ENCODE measurements at regions not wholly inside any gene's neighbourhood (a gene's known extent, or its start where the extent isn't known, plus 50 kb on each side); places are given as distances from the start of the nearest gene placed in this dataset.

GRCh38 chr15:95086531-95087252 lies 855.3 kb downstream of the MCTP2 start:
- Histone ChIP-seq H3K36me3 (ENCODE audit: control insufficient read depth, low read length) (no peaks in the 10 kb centered on the region), H3K9me3 (ENCODE audit: control insufficient read depth, insufficient read depth, low read length) (no peaks in the 10 kb centered on the region), H3K4me2 (ENCODE audit: low read length) (no peak overlapping the region), H3K4me3 (ENCODE audit: low read length) (no peak overlapping the region), H3K27ac (ENCODE audit: low read depth, low read length) (no peak overlapping the region), H3K9me2 (replicated peaks; ENCODE audit: control insufficient read depth, low read length) (no peaks in the 10 kb centered on the region), H3K79me2 (ENCODE audit: control insufficient read depth, low read length) (no peaks in the 10 kb centered on the region), H4K20me1 (ENCODE audit: control insufficient read depth, insufficient read depth, low read depth, low read length) (no peaks in the 10 kb centered on the region), H3K4me1 (ENCODE audit: control insufficient read depth, low read length) (no peaks in the 10 kb centered on the region), H3F3A (ENCODE audit: control insufficient read depth, insufficient read depth) (no peaks in the 10 kb centered on the region), H3K27me3 (ENCODE audit: control insufficient read depth, low read length) (no peaks in the 10 kb centered on the region)
- TF ChIP-seq EZH2phosphoT487 (IDR thresholded peaks at IDR 0.05; ENCODE audit: borderline replicate concordance, low read length) (no peak), CTCF (IDR thresholded peaks at IDR 0.05; ENCODE audit: low read depth, low read length, poor library complexity, severe bottlenecking) (no peak)

- Histone ChIP-seq H4K20me1 (ENCODE audit: control insufficient read depth, insufficient read depth, low read depth, low read length) (no peaks in the 10 kb centered on the region), H3K4me1 (ENCODE audit: control insufficient read depth, low read length) (no peaks in the 10 kb centered on the region), H3K36me3 (ENCODE audit: control insufficient read depth, low read length) (no peaks in the 10 kb centered on the region), H3K27ac (ENCODE audit: low read depth, low read length) (no peak overlapping the region), H3K9me3 (ENCODE audit: control insufficient read depth, insufficient read depth, low read length) (no peaks in the 10 kb centered on the region), H3K27me3 (ENCODE audit: control insufficient read depth, low read length) (no peaks in the 10 kb centered on the region), H3K4me3 (ENCODE audit: low read length) (no peak overlapping the region), H3K4me2 (ENCODE audit: low read length) (no peak overlapping the region), H3K9me2 (replicated peaks; ENCODE audit: control insufficient read depth, low read length) (no peaks in the 10 kb centered on the region), H3F3A (ENCODE audit: control insufficient read depth, insufficient read depth) (no peaks in the 10 kb centered on the region), H3K79me2 (ENCODE audit: control insufficient read depth, low read length) (no peaks in the 10 kb centered on the region)
- TF ChIP-seq CTCF (IDR thresholded peaks at IDR 0.05; ENCODE audit: low read depth, low read length, poor library complexity, severe bottlenecking) (no peak), EZH2phosphoT487 (IDR thresholded peaks at IDR 0.05; ENCODE audit: borderline replicate concordance, low read length) (no peak)
Measured at GRCh38 chr15:95087253-95087609, 855.9 kb downstream of the MCTP2 start.

GRCh38 chr15:95091444-95091843 lies 860.1 kb downstream of the MCTP2 start:
- Histone ChIP-seq H3K4me1 (ENCODE audit: control insufficient read depth, low read length) (no peaks in the 10 kb centered on the region), H3K36me3 (ENCODE audit: control insufficient read depth, low read length) (no peaks in the 10 kb centered on the region), H4K20me1 (ENCODE audit: control insufficient read depth, insufficient read depth, low read depth, low read length) (no peaks in the 10 kb centered on the region), H3K4me2 (ENCODE audit: low read length) (no peak overlapping the region), H3K9me2 (replicated peaks; ENCODE audit: control insufficient read depth, low read length) (no peaks in the 10 kb centered on the region), H3K27me3 (ENCODE audit: control insufficient read depth, low read length) (no peaks in the 10 kb centered on the region), H3K27ac (ENCODE audit: low read depth, low read length) (no peak overlapping the region), H3K4me3 (ENCODE audit: low read length) (no peak overlapping the region), H3K79me2 (ENCODE audit: control insufficient read depth, low read length) (no peaks in the 10 kb centered on the region), H3F3A (ENCODE audit: control insufficient read depth, insufficient read depth) (no peaks in the 10 kb centered on the region), H3K9me3 (ENCODE audit: control insufficient read depth, insufficient read depth, low read length) (no peaks in the 10 kb centered on the region)
- TF ChIP-seq CTCF (IDR thresholded peaks at IDR 0.05; ENCODE audit: low read depth, low read length, poor library complexity, severe bottlenecking), result no peak
- no peak for TF ChIP-seq EZH2phosphoT487 (IDR thresholded peaks at IDR 0.05; ENCODE audit: borderline replicate concordance, low read length)

All from DOHH2 (cell line).